ENCODE measurements at regions not wholly inside any gene's neighbourhood (a gene's known extent, or its start where the extent isn't known, plus 50 kb on each side); places are given as distances from the start of the nearest gene placed in this dataset.

DNA sequence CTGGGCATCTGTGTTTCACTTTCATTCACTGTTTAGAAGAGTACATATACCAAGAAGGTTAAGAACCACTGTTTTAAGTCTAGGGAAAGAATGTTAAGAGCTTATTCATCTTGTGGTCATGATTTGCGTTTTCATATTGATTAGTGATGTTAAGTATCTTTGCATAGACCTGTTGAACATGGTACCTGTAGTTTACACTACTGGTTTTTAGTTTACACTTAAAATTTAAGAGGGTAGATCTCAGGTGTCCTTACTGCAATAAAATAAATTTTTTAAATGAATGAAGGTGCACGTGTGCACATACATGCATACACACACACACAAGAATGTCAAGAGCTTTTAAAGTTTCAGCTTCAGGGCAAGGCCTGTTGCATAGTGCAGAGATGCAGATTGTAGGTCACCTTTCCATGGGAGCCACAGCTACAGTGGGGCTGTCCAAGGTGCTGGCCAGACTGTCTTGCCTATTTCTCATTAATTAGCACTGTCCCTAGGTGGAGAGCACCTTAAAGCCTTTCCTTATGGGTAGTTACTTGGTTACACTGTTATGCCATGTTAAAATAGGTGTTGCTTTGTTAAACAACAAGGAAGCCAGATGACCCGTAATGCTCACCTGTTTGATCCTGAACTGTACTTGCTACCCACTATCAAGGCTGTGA, 543.0 kb upstream of the DAB1 start:
- Histone ChIP-seq H3K9me3 (no peaks in the 10 kb centered on the region), H3K4me1 (no peaks in the 10 kb centered on the region), H3K27me3 (replicated peaks in 1 of 7) (no peaks in the 10 kb centered on the region), H3K36me3 (no peaks in the 10 kb centered on the region), H3K27ac (no peak overlapping the region), H3K4me3 (no peak overlapping the region)
- 49 to 73% (median 66%) methylated on average over 3 of the region's 3 CpGs for WGBS, 5 donors
- no peak for TF ChIP-seq CTCF (IDR thresholded peaks at IDR 0.05 in 8 of 11, conservative IDR thresholded peaks at IDR 0.05 in 3 of 11)
- TF ChIP-seq POLR2A (IDR thresholded peaks at IDR 0.05): no peak
- DNase-seq: no peak
- intact Hi-C loops (cut with DNase I; ENCODE audit: low total_unique reads): no loop called here

DNA sequence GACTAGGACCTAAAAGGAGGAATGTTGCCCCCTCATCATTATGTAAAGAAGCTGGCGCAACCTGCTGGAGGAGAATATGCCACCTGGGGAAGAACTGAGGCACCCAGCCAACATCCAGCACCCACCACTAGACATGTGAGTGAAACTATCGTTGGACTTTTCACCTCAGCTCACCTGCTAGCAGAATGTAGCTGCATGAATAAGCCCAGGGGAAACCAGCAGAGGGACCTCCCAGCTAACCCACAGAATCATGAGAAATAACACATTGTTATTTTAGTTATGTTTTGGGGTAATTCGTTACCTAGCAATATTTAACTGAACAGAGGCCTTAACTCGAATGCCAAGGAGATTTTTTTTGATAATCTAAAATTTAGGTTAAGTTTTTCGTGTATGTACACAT, 542.5 kb upstream of the DAB1 start:
- H3K9me3 ChIP-seq: no peaks in the 10 kb centered on the region
- WGBS, 5 donors: 65 to 76% (median 68%) methylated on average over 5 of the region's 5 CpGs
- H3K27ac ChIP-seq: no peak overlapping the region
- no peak overlapping the region for H3K4me3 ChIP-seq
- H3K27me3 ChIP-seq (replicated peaks in 1 of 7): no peaks in the 10 kb centered on the region
- no peaks in the 10 kb centered on the region for H3K36me3 ChIP-seq
- DNase-seq: no peak
- intact Hi-C loops (cut with DNase I; ENCODE audit: low total_unique reads): no loop called here
- no peaks in the 10 kb centered on the region for H3K4me1 ChIP-seq
- no peak for TF ChIP-seq POLR2AphosphoS5 (IDR thresholded peaks at IDR 0.05)
- TF ChIP-seq POLR2A (IDR thresholded peaks at IDR 0.05): no peak
- TF ChIP-seq CTCF (IDR thresholded peaks at IDR 0.05 in 8 of 11, conservative IDR thresholded peaks at IDR 0.05 in 3 of 11): no peak

DNA sequence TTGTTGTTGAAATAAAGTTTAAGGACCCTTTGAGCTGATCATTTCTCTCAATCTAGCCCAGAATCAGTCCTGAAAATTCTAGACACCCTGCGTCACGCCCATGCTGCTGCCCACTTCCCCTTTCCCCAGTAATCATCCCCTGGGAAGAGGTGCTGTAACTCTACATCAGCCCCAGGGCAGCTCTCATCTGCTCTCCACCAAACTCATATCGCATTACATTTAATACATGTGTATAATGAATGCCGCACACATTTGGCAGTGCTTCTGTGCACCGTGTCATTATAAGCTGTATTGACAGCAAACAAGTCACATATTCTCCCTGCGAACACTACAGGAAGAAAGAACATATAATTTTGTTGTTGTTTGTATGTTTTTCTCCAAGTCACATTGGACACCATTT, 539.7 kb upstream of the DAB1 start:
- Histone ChIP-seq H3K4me3 (no peak overlapping the region), H3K27me3 (replicated peaks in 1 of 7) (no peaks in the 10 kb centered on the region), H3K27ac (no peak overlapping the region), H3K36me3 (no peaks in the 10 kb centered on the region), H3K9me3 (no peaks in the 10 kb centered on the region), H3K4me1 (no peaks in the 10 kb centered on the region)
- TF ChIP-seq CTCF (IDR thresholded peaks at IDR 0.05 in 8 of 11, conservative IDR thresholded peaks at IDR 0.05 in 3 of 11): no peak
- no peak for TF ChIP-seq POLR2AphosphoS5 (IDR thresholded peaks at IDR 0.05)
- TF ChIP-seq POLR2A (IDR thresholded peaks at IDR 0.05): no peak
- no peak for DNase-seq
- 77 to 87% (median 84%) methylated on average over 6 of the region's 6 CpGs for WGBS, 5 donors
- intact Hi-C loops (cut with DNase I; ENCODE audit: low total_unique reads): no loop called here

GRCh38 chr1:57959531-57960241, 535.8 kb upstream of the DAB1 start:
- no peak for DNase-seq
- Histone ChIP-seq H3K4me1 (no peaks in the 10 kb centered on the region), H3K36me3 (no peaks in the 10 kb centered on the region), H3K27me3 (replicated peaks in 1 of 7) (no peaks in the 10 kb centered on the region), H3K27ac (no peak overlapping the region), H3K4me3 (no peak overlapping the region), H3K9me3 (no peaks in the 10 kb centered on the region)
- WGBS, 5 donors: 63 to 72% (median 71%) methylated on average over 8 of the region's 8 CpGs
- intact Hi-C loops (cut with DNase I; ENCODE audit: low total_unique reads): no loop called here
- no peak for TF ChIP-seq POLR2AphosphoS5 (IDR thresholded peaks at IDR 0.05)
- TF ChIP-seq CTCF (IDR thresholded peaks at IDR 0.05 in 8 of 11, conservative IDR thresholded peaks at IDR 0.05 in 3 of 11): no peak
- TF ChIP-seq POLR2A (IDR thresholded peaks at IDR 0.05): no peak

Measured in spleen (tissue), 11 donors.